Tibial nerve (tissue), 4 donors: ENCODE measurements at regions not wholly inside any gene's neighbourhood (a gene's known extent, or its start where the extent isn't known, plus 50 kb on each side); places are given as distances from the start of the nearest gene placed in this dataset.

Experiments
- CTCF ChIP-seq, 5 experiments: fragments of 200-600 bp in 3 of 5; fragments of 450-650 bp in 2 of 5; sonication (generic) in 3 of 5; IDR thresholded peaks; one replicate each; pipeline ENCODE4 v1.5.1; 2016 to 2019; ENCODE audit warnings: antibody characterized with exemption in 5 of 5, mild to moderate bottlenecking in 3 of 5, moderate library complexity in 2 of 5
- EP300 ChIP-seq, 2 donors: sonication (generic); formaldehyde crosslinking; IDR thresholded peaks; one replicate each; pipeline ENCODE4 v1.6.1; 2017; ENCODE audit warnings: antibody characterized with exemption in 2 of 2, mild to moderate bottlenecking in 1 of 2
- POLR2A ChIP-seq, 2 donors: fragments of 450-650 bp; IDR thresholded peaks; one replicate each; pipeline ENCODE4 v1.6.1; 2017; ENCODE audit warnings: antibody characterized with exemption in 2 of 2, mild to moderate bottlenecking in 2 of 2, moderate library complexity in 2 of 2

- TF ChIP-seq CTCF (IDR thresholded peaks at IDR 0.05) (no peak), POLR2A (IDR thresholded peaks at IDR 0.05) (no peak), EP300 (IDR thresholded peaks at IDR 0.05) (no peak)
Observed at GRCh38 chr5:104763216-104763615, 1200.6 kb upstream of the NUDT12 start.
